Ascending aorta (tissue), 2 donors: ENCODE measurements at regions not wholly inside any gene's neighbourhood (a gene's known extent, or its start where the extent isn't known, plus 50 kb on each side); places are given as distances from the start of the nearest gene placed in this dataset.

Source experiments
- DNase-seq, 2 donors: peaks; one replicate each; pipeline ENCODE4 v3.0.0-alpha.2; 2019; ENCODE audit warnings: low spot score in 2 of 2
- H3K27ac ChIP-seq, 2 donors: fragments of 200-600 bp; sonication (generic); one replicate each; pipeline ENCODE4 v1.5.1; 2016 to 2017; ENCODE audit warnings: mild to moderate bottlenecking in 1 of 2
- H3K27me3 ChIP-seq: fragments of 200-600 bp; sonication (generic); one replicate; pipeline ENCODE4 v1.5.1; 2017
- H3K36me3 ChIP-seq, 2 donors: fragments of 200-600 bp; sonication (generic); one replicate each; pipeline ENCODE4 v1.5.1; 2016
- H3K4me1 ChIP-seq, 2 donors: fragments of 200-600 bp; sonication (generic); one replicate each; pipeline ENCODE4 v1.5.1; 2016 to 2017; ENCODE audit warnings: mild to moderate bottlenecking in 1 of 2
- H3K4me3 ChIP-seq, 2 donors: fragments of 200-600 bp; sonication (generic); one replicate each; pipeline ENCODE4 v1.5.1; 2016 to 2017; ENCODE audit warnings: mild to moderate bottlenecking in 1 of 2
- H3K9me3 ChIP-seq, 2 donors: fragments of 200-600 bp; sonication (generic); one replicate each; pipeline ENCODE4 v1.5.1; 2016
- intact Hi-C: fragments of 100-400 bp; cut with DNase I; formaldehyde crosslinking; loops from one replicate; pipeline ENCODE4 v1.15.1; 2023
- TF ChIP-seq, protein P1 (sequence below), 3 experiments: fragments of 200-600 bp in 2 of 3; fragments of 450-650 bp in 1 of 3; sonication (generic) in 2 of 3; IDR thresholded peaks; one replicate each; pipeline ENCODE4 v1.5.1; 2016 to 2019; ENCODE audit warnings: antibody characterized with exemption in 3 of 3, mild to moderate bottlenecking in 1 of 3, moderate library complexity in 1 of 3

- Histone ChIP-seq H3K36me3 (no peaks in the 10 kb centered on the region), H3K27ac (no peak overlapping the region), H3K4me1 (no peaks in the 10 kb centered on the region), H3K9me3 (no peaks in the 10 kb centered on the region), H3K4me3 (no peak overlapping the region), H3K27me3 (no peaks in the 10 kb centered on the region)
- DNase-seq, result no peak
- TF ChIP-seq, protein P1, sequence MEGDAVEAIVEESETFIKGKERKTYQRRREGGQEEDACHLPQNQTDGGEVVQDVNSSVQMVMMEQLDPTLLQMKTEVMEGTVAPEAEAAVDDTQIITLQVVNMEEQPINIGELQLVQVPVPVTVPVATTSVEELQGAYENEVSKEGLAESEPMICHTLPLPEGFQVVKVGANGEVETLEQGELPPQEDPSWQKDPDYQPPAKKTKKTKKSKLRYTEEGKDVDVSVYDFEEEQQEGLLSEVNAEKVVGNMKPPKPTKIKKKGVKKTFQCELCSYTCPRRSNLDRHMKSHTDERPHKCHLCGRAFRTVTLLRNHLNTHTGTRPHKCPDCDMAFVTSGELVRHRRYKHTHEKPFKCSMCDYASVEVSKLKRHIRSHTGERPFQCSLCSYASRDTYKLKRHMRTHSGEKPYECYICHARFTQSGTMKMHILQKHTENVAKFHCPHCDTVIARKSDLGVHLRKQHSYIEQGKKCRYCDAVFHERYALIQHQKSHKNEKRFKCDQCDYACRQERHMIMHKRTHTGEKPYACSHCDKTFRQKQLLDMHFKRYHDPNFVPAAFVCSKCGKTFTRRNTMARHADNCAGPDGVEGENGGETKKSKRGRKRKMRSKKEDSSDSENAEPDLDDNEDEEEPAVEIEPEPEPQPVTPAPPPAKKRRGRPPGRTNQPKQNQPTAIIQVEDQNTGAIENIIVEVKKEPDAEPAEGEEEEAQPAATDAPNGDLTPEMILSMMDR (IDR thresholded peaks at IDR 0.05), result no peak
- intact Hi-C loops, result no loop called here
These were observed 1496.8 kb upstream of the CELF4 start for GRCh38 chr18:39062426-39062825.

DNA sequence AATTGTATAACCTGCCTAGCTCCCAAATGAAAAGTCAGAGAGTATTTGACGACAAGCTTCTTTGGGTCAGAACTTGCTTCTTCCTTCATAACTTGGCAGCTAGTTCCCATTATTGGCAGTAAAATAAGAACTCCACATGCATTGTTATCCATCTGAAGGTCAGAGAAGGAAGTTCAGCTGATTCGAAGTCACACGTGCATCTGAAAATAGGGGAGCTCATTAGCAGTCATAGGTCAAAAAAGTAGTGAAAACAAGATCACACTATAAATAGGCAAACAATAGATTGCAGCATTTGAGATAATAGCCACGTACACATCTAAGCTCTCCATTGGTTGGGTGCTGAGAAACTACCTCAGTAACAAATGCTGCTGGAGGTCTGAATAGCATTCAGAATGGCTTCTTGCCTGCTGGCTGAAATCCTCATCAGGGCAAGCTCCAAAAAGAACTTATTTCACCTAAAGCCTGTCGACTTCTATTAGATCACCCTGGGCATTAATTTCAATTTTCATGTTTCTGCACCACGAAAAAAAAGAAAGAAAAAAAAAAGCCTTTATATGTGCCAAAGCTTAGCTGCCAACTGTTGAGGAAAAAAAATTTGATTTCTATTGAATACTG, 1492.9 kb upstream of the CELF4 start:
- Histone ChIP-seq H3K4me3 (no peak overlapping the region), H3K27ac (no peak overlapping the region), H3K9me3 (no peaks in the 10 kb centered on the region), H3K36me3 (no peaks in the 10 kb centered on the region), H3K27me3 (no peaks in the 10 kb centered on the region), H3K4me1 (no peaks in the 10 kb centered on the region)
- intact Hi-C loops, result no loop called here
- TF ChIP-seq, protein P1 (IDR thresholded peaks at IDR 0.05), result no peak
- DNase-seq, result no peak

DNA sequence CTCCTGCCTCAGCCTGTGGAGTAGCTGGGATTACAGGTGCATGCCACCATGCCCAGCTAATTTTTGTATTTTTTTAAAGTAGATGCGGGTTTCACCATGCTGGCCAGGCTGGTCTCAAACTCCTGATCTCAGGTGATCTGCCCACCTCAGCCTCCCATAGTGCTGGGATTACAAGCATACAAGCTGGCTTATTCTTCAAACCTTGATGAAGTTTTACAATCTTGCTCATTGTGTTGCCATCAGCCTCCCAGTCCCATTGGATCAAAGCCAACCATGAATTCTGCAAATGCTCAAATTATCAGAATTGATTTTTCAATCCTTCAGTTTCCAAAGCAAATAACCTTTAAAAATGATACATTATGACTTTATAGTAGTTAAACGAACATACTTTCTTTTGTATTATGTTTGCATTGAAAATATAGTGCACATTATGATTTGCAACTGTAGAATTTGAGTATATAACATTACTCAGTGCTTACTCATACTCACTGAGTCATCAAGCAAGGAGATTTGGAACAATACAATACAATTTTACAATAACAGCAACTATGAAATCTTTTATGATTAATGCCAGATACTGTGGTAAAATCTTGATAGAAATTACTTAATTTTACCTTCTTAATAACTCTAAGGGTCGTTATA, 1491.9 kb upstream of the CELF4 start:
- intact Hi-C loops, result no loop called here
- no peak overlapping the region for H3K27ac ChIP-seq
- H3K36me3 ChIP-seq, result no peaks in the 10 kb centered on the region
- H3K27me3 ChIP-seq, result no peaks in the 10 kb centered on the region
- H3K4me3 ChIP-seq, result no peak overlapping the region
- no peaks in the 10 kb centered on the region for H3K4me1 ChIP-seq
- TF ChIP-seq, protein P1 (IDR thresholded peaks at IDR 0.05), result no peak
- DNase-seq, result no peak
- H3K9me3 ChIP-seq, result no peaks in the 10 kb centered on the region

DNA sequence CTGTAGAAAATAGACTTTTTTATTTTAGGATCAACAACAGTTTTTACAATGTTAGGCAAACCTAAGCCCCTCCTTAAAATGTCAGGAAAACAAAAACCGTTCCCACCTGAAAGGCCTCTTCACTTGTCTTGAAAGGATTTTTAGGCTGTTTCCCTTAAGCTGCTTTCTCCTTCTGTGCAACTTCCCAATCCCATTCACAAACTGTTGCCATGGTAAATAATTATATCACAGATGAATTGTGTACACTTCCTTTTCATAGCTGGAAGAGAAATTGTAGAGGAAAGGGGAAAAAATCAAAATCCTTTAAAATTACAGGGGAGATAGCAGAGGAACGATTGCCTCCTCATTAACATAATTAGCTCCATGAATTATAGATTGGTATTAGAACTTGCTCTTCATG, 1488.0 kb upstream of the CELF4 start:
- intact Hi-C loops, result no loop called here

DNA sequence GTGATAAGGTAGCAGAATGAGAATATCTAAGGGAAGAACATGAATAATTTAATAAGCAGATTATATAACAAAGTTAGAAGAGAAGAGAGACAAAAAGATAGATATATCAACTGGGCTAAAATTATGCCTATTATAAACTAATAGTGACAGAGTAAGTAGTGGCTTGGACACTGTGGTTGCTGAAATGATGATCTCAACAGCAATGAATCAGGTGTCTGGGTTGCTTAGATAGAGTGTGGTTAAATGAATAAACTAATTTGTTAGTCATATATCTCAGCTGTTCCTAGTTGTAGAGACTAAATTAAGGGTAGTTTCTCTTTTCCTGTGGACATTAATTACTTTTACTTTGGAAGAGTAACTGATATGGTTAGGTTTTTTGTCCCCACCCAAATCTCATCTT, 1485.4 kb upstream of the CELF4 start:
- Histone ChIP-seq H3K9me3 (no peaks in the 10 kb centered on the region), H3K27me3 (no peaks in the 10 kb centered on the region), H3K4me1 (no peaks in the 10 kb centered on the region), H3K4me3 (no peak overlapping the region), H3K27ac (no peak overlapping the region), H3K36me3 (no peaks in the 10 kb centered on the region)
- no peak for DNase-seq
- intact Hi-C loops, result no loop called here
- TF ChIP-seq, protein P1 (IDR thresholded peaks at IDR 0.05), result no peak

More for the DNA sequence above, 1488.0 kb upstream of the CELF4 start:
- Histone ChIP-seq H3K9me3 (no peaks in the 10 kb centered on the region), H3K27ac (no peak overlapping the region), H3K4me3 (no peak overlapping the region), H3K36me3 (no peaks in the 10 kb centered on the region), H3K4me1 (no peaks in the 10 kb centered on the region), H3K27me3 (no peaks in the 10 kb centered on the region)
- TF ChIP-seq, protein P1 (IDR thresholded peaks at IDR 0.05), result no peak
- no peak for DNase-seq
